Panc1 (cell line): ENCODE measurements at regions not wholly inside any gene's neighbourhood (a gene's known extent, or its start where the extent isn't known, plus 50 kb on each side); places are given as distances from the start of the nearest gene placed in this dataset.

ENCODE experiments used
- POLR2AphosphoS5 ChIP-seq: IDR thresholded peaks from 2 replicates; pipeline ENCODE4 v1.6.1; 2012; ENCODE audit warnings: mild to moderate bottlenecking, low read depth, low read length, moderate library complexity
- TF ChIP-seq, protein P1 (sequence below): fragments of 450-650 bp; IDR thresholded peaks from 2 replicates; pipeline ENCODE4 v1.5.1; 2017; ENCODE audit warnings: mild to moderate bottlenecking

DNA sequence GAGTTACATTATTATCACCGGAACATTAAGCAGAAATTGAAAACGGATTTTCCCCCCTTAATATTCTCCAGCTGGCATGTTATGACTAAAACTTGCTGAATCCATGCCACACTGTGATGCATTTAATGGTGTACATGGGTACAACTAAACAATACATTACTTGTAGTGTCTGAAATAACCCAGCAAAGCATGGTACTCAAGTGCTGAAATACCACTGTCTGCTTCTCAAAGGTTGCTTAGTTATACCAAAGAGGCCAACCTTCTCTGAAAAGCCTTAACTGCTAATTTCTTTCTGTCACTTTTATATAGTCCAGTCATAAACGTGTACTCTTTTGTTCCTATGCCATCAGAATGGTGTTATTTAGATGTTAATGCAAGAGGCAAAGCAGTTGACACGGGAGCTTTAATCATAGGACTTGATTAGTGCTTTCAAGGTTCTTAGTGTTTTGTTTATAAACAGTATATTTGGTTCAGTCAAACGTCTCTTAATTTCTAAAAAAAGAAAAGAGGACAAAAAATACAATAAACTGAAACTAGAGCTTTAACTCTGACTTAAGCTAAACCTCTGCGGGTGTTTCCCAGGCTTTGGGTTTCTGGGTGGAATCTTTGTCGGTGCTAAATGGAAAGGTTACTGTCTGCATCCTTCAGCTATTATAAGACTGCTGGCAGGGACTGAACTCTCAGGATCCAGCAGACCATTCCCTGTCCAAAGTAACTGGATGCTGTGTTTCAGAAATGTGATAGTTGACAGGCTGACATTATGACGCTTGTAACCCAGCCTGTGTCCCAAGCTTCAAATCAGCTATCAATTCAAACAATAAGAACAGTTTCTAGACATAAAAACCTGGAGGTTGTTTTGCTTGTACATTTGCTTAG lies 202.6 kb downstream of the PPP1R3A start:
- TF ChIP-seq, protein P1, sequence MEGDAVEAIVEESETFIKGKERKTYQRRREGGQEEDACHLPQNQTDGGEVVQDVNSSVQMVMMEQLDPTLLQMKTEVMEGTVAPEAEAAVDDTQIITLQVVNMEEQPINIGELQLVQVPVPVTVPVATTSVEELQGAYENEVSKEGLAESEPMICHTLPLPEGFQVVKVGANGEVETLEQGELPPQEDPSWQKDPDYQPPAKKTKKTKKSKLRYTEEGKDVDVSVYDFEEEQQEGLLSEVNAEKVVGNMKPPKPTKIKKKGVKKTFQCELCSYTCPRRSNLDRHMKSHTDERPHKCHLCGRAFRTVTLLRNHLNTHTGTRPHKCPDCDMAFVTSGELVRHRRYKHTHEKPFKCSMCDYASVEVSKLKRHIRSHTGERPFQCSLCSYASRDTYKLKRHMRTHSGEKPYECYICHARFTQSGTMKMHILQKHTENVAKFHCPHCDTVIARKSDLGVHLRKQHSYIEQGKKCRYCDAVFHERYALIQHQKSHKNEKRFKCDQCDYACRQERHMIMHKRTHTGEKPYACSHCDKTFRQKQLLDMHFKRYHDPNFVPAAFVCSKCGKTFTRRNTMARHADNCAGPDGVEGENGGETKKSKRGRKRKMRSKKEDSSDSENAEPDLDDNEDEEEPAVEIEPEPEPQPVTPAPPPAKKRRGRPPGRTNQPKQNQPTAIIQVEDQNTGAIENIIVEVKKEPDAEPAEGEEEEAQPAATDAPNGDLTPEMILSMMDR = no peak
- TF ChIP-seq POLR2AphosphoS5 = no peak
